ENCODE measurements at regions not wholly inside any gene's neighbourhood (a gene's known extent, or its start where the extent isn't known, plus 50 kb on each side); places are given as distances from the start of the nearest gene placed in this dataset.

- no peak overlapping the region for H3K9ac ChIP-seq
- H2AFZ ChIP-seq (ENCODE audit: low read depth): no peak overlapping the region
- H3K4me3 ChIP-seq (IDR thresholded peaks at IDR 0.05; ENCODE audit: insufficient read depth, low read depth, low read length): no peak overlapping the region
- H3K4me2 ChIP-seq: no peak overlapping the region
- no peak overlapping the region for H3K27ac ChIP-seq
- H3K4me1 ChIP-seq (ENCODE audit: low read depth, poor library complexity, severe bottlenecking): no peaks in the 10 kb centered on the region
- H4K20me1 ChIP-seq (ENCODE audit: insufficient read depth): no peaks in the 10 kb centered on the region
- no peaks in the 10 kb centered on the region for H3K79me2 ChIP-seq (ENCODE audit: insufficient read depth, low read depth)
- no peaks in the 10 kb centered on the region for H3K27me3 ChIP-seq (ENCODE audit: insufficient read depth, low read depth)
- no peaks in the 10 kb centered on the region for H3K36me3 ChIP-seq (ENCODE audit: insufficient read depth)
- TF ChIP-seq, protein P1, sequence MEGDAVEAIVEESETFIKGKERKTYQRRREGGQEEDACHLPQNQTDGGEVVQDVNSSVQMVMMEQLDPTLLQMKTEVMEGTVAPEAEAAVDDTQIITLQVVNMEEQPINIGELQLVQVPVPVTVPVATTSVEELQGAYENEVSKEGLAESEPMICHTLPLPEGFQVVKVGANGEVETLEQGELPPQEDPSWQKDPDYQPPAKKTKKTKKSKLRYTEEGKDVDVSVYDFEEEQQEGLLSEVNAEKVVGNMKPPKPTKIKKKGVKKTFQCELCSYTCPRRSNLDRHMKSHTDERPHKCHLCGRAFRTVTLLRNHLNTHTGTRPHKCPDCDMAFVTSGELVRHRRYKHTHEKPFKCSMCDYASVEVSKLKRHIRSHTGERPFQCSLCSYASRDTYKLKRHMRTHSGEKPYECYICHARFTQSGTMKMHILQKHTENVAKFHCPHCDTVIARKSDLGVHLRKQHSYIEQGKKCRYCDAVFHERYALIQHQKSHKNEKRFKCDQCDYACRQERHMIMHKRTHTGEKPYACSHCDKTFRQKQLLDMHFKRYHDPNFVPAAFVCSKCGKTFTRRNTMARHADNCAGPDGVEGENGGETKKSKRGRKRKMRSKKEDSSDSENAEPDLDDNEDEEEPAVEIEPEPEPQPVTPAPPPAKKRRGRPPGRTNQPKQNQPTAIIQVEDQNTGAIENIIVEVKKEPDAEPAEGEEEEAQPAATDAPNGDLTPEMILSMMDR (conservative IDR thresholded peaks at IDR 0.05; ENCODE audit: low read depth, low read length): no peak
Observed at GRCh38 chr12:60027266-60027665, 431.4 kb downstream of the SLC16A7 start.

DNA sequence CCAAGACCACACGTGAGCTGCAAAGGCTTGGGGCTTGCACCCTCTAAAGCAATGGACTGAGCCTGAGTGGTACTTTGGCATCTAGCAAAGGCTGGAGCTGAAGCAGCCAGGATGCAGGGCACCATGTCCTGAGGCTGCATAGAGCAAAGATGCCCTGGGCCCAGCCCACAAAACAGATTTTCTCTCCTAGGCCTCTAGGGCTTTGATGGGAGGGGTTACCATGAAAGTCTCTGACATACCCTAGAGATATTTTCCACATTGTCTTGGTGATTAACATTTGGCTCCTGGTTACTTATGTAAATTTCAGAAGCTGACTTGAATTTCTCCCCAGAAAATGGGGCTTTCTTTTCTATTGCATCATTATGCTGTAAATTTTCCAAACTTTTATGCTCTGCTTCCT, 438.3 kb downstream of the SLC16A7 start:
- TF ChIP-seq, protein P1 (conservative IDR thresholded peaks at IDR 0.05; ENCODE audit: low read depth, low read length): no peak
- H3K36me3 ChIP-seq (ENCODE audit: insufficient read depth): no peaks in the 10 kb centered on the region
- no peaks in the 10 kb centered on the region for H3K4me1 ChIP-seq (ENCODE audit: low read depth, poor library complexity, severe bottlenecking)
- no peak overlapping the region for H3K27ac ChIP-seq
- no peak overlapping the region for H2AFZ ChIP-seq (ENCODE audit: low read depth)
- H3K9ac ChIP-seq: no peak overlapping the region
- no peak overlapping the region for H3K4me3 ChIP-seq (IDR thresholded peaks at IDR 0.05; ENCODE audit: insufficient read depth, low read depth, low read length)
- H3K4me2 ChIP-seq: no peak overlapping the region
- H4K20me1 ChIP-seq (ENCODE audit: insufficient read depth): no peaks in the 10 kb centered on the region
- H3K79me2 ChIP-seq (ENCODE audit: insufficient read depth, low read depth): no peaks in the 10 kb centered on the region
- H3K27me3 ChIP-seq (ENCODE audit: insufficient read depth, low read depth): no peaks in the 10 kb centered on the region

- TF ChIP-seq, protein P1 (conservative IDR thresholded peaks at IDR 0.05; ENCODE audit: low read depth, low read length): no peak
- H3K4me3 ChIP-seq (IDR thresholded peaks at IDR 0.05; ENCODE audit: insufficient read depth, low read depth, low read length): no peak overlapping the region
- no peaks in the 10 kb centered on the region for H3K4me1 ChIP-seq (ENCODE audit: low read depth, poor library complexity, severe bottlenecking)
Observed at GRCh38 chr12:60035835-60036234, 440.0 kb downstream of the SLC16A7 start.

GRCh38 chr12:60042835-60043234, 447.0 kb downstream of the SLC16A7 start:
- H3K4me2 ChIP-seq: no peak overlapping the region
- H3K27ac ChIP-seq: no peak overlapping the region
- no peak overlapping the region for H3K9ac ChIP-seq

More at GRCh38 chr12:60035835-60036234, 440.0 kb downstream of the SLC16A7 start:
- Histone ChIP-seq H3K79me2 (ENCODE audit: insufficient read depth, low read depth) (no peaks in the 10 kb centered on the region), H2AFZ (ENCODE audit: low read depth) (no peak overlapping the region), H3K36me3 (ENCODE audit: insufficient read depth) (no peaks in the 10 kb centered on the region), H3K9ac (no peak overlapping the region), H3K27ac (no peak overlapping the region), H3K27me3 (ENCODE audit: insufficient read depth, low read depth) (no peaks in the 10 kb centered on the region), H4K20me1 (ENCODE audit: insufficient read depth) (no peaks in the 10 kb centered on the region), H3K4me2 (no peak overlapping the region)

More at GRCh38 chr12:60042835-60043234, 447.0 kb downstream of the SLC16A7 start:
- Histone ChIP-seq H3K4me3 (IDR thresholded peaks at IDR 0.05; ENCODE audit: insufficient read depth, low read depth, low read length) (no peak overlapping the region), H3K79me2 (ENCODE audit: insufficient read depth, low read depth) (no peaks in the 10 kb centered on the region), H4K20me1 (ENCODE audit: insufficient read depth) (no peaks in the 10 kb centered on the region), H3K4me1 (ENCODE audit: low read depth, poor library complexity, severe bottlenecking) (peaks cover 5% of the 10 kb centered on the region), H3K36me3 (ENCODE audit: insufficient read depth) (no peaks in the 10 kb centered on the region), H2AFZ (ENCODE audit: low read depth) (no peak overlapping the region), H3K27me3 (ENCODE audit: insufficient read depth, low read depth) (no peaks in the 10 kb centered on the region)
- TF ChIP-seq, protein P1 (conservative IDR thresholded peaks at IDR 0.05; ENCODE audit: low read depth, low read length): no peak
